PC-3 (cell line): ENCODE measurements at regions not wholly inside any gene's neighbourhood (a gene's known extent, or its start where the extent isn't known, plus 50 kb on each side); places are given as distances from the start of the nearest gene placed in this dataset.

Experiments
- ATAC-seq: fragments of 200-7000 bp; cut with Tn5 transposase; 2 replicates; pipeline ENCODE4 v1.9.1; 2020; ENCODE audit warnings: mild to moderate bottlenecking, moderate library complexity
- BruUV-seq: library from RNA; stranded (reverse); fragments of 400-500 nt; replicated peaks from 2 replicates; lab custom pipeline; 2021; lab: Mats Ljungman, UMichigan
- CTCF ChIA-PET: fragments of 300-600 bp; sonication (Branson Sonifier 250); formaldehyde crosslinking; loops from one replicate; lab custom pipeline; 2022; ENCODE audit warnings: antibody characterized with exemption; lab: Charles Lee
- POLR2A ChIA-PET: fragments of 300-600 bp; sonication (Branson Sonifier 250); formaldehyde crosslinking; loops from one replicate; lab custom pipeline; 2022; ENCODE audit warnings: antibody characterized with exemption; ENCODE audit not compliant: unreplicated experiment; lab: Charles Lee
- DNase-seq: peaks from one replicate; pipeline ENCODE4 v3.0.0-alpha.2; 2015
- H2AFZ ChIP-seq: fragments of 300-600 bp; sonication (generic); 2 replicates; pipeline ENCODE4 v1.6.0; 2016; ENCODE audit warnings: antibody characterized with exemption, low read length
- H3F3A ChIP-seq: fragments of 300-600 bp; sonication (generic); one replicate; pipeline ENCODE4 v1.6.0; 2017; ENCODE audit warnings: antibody characterized with exemption, low read length, control low read depth, mild to moderate bottlenecking; ENCODE audit not compliant: unreplicated experiment
- H3K27ac ChIP-seq: fragments of 300-600 bp; sonication (generic); 2 replicates; pipeline ENCODE4 v1.5.1; 2016; ENCODE audit warnings: mild to moderate bottlenecking, low read length
- H3K27me3 ChIP-seq: fragments of 300-600 bp; sonication (generic); 2 replicates; pipeline ENCODE4 v1.6.1; 2016; ENCODE audit warnings: low read length, mixed read lengths
- H3K36me3 ChIP-seq: fragments of 300-600 bp; sonication (generic); 2 replicates; pipeline ENCODE4 v1.6.1; 2016; ENCODE audit warnings: low read depth, mixed run types, low read length, mixed read lengths
- H3K4me1 ChIP-seq: fragments of 300-600 bp; sonication (generic); 2 replicates; pipeline ENCODE4 v1.5.1; 2016; ENCODE audit warnings: low read length; ENCODE audit not compliant: insufficient read depth
- H3K4me2 ChIP-seq: fragments of 300-600 bp; sonication (generic); 2 replicates; pipeline ENCODE4 v1.6.0; 2016; ENCODE audit warnings: low read length
- H3K4me3 ChIP-seq: fragments of 300-600 bp; sonication (generic); 2 replicates; pipeline ENCODE4 v1.5.1; 2016; ENCODE audit warnings: mild to moderate bottlenecking, low read length, mixed read lengths
- H3K79me2 ChIP-seq: fragments of 300-600 bp; sonication (generic); 2 replicates; pipeline ENCODE4 v1.6.1; 2017; ENCODE audit warnings: low read length, mixed read lengths
- H3K9ac ChIP-seq: fragments of 300-600 bp; sonication (generic); 2 replicates; pipeline ENCODE4 v1.6.0; 2016; ENCODE audit warnings: mild to moderate bottlenecking, low read length
- H3K9me2 ChIP-seq: fragments of 300-600 bp; sonication (generic); replicated peaks from 2 replicates; pipeline ENCODE4 v1.6.1; 2016; ENCODE audit warnings: mixed run types, low read length, mixed read lengths
- H3K9me3 ChIP-seq: fragments of 300-600 bp; sonication (generic); 2 replicates; pipeline ENCODE4 v1.6.1; 2016; ENCODE audit warnings: low read length, mixed read lengths
- H4K20me1 ChIP-seq: fragments of 300-600 bp; sonication (generic); 2 replicates; pipeline ENCODE4 v1.6.1; 2016; ENCODE audit warnings: low read length, mixed read lengths
- CTCF ChIP-seq: fragments of 300-600 bp; sonication (generic); conservative IDR thresholded peaks from 2 replicates; pipeline ENCODE4 v1.5.1; 2017; ENCODE audit warnings: antibody characterized with exemption, low read depth, mild to moderate bottlenecking, low read length
- EZH2 ChIP-seq: fragments of 300-600 bp; sonication (generic); IDR thresholded peaks from one replicate; pipeline ENCODE4 v1.6.1; 2017; ENCODE audit warnings: antibody characterized with exemption, mild to moderate bottlenecking, low read length; ENCODE audit not compliant: unreplicated experiment
- EZH2phosphoT487 ChIP-seq: fragments of 300-600 bp; sonication (generic); IDR thresholded peaks from 2 replicates; pipeline ENCODE4 v1.6.1; 2018; ENCODE audit warnings: mild to moderate bottlenecking, antibody characterized with exemption, low read length, borderline replicate concordance
- intact Hi-C: fragments of 100-400 bp; cut with micrococcal nuclease; formaldehyde crosslinking; loops from 2 replicates; pipeline ENCODE4 v1.9.0; 2023

- H4K20me1 ChIP-seq, result no peaks in the 10 kb centered on the region
- H3K36me3 ChIP-seq, result no peaks in the 10 kb centered on the region
- H3K9ac ChIP-seq, result no peak overlapping the region
- H3K4me2 ChIP-seq, result no peak overlapping the region
- no peak overlapping the region for H2AFZ ChIP-seq
- CTCF ChIA-PET, result no interaction called here
- H3K9me2 ChIP-seq, result no peaks in the 10 kb centered on the region
- BruUV-seq, result no TSS peak
- H3F3A ChIP-seq, result no peaks in the 10 kb centered on the region
- POLR2A ChIA-PET, result no interaction called here
- peaks cover 9% of the 10 kb centered on the region; the same call in 1 of the 2 replicates for H3K4me1 ChIP-seq
- H3K9me3 ChIP-seq, result no peaks in the 10 kb centered on the region
- intact Hi-C loops, result no loop called here
- DNase-seq, result no peak
- no peak for TF ChIP-seq EZH2phosphoT487
- TF ChIP-seq CTCF, result no peak
- TF ChIP-seq EZH2, result no peak
- H3K79me2 ChIP-seq, result no peaks in the 10 kb centered on the region
- no peaks in the 10 kb centered on the region for H3K27me3 ChIP-seq
- no peak for ATAC-seq
- no peak overlapping the region for H3K27ac ChIP-seq
- H3K4me3 ChIP-seq, result no peak overlapping the region
Observed at GRCh38 chr2:172259827-172260226, 157.1 kb upstream of the DLX2 start.

DNA sequence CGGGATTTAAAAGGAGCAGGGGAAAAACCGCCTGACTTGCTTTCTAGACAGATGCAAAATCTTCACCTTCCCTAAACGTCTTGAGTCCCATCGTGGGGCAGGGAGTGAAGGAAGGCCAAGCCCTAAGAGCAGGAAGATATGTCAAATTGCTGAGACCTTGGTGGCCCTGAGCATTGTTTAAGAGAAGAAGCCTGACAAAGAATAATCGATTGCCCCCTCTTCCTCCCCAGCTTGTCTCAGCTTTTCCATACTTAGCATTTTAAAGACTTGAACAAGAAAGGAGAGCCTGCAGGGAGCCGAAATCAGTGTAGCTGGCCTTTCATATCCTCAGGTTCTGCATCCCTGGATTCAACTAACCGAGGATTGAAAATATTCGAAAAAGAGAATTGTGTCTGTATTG lies 157.6 kb upstream of the DLX2 start:
- no peaks in the 10 kb centered on the region for H3K36me3 ChIP-seq
- ChIA-PET POLR2A (no interaction called here), CTCF (no interaction called here)
- H3K9me2 ChIP-seq, result no peaks in the 10 kb centered on the region
- H3K27me3 ChIP-seq, result no peaks in the 10 kb centered on the region
- H3K4me2 ChIP-seq, result no peak overlapping the region
- H4K20me1 ChIP-seq, result no peaks in the 10 kb centered on the region
- no peak overlapping the region for H2AFZ ChIP-seq
- peaks cover 9% of the 10 kb centered on the region; the same call in 1 of the 2 replicates for H3K4me1 ChIP-seq
- ATAC-seq (no peak), DNase-seq (no peak)
- H3K79me2 ChIP-seq, result no peaks in the 10 kb centered on the region
- intact Hi-C loops, result no loop called here
- no peak overlapping the region for H3K9ac ChIP-seq
- BruUV-seq, result no TSS peak
- H3K9me3 ChIP-seq, result no peaks in the 10 kb centered on the region
- H3K27ac ChIP-seq, result no peak overlapping the region
- TF ChIP-seq CTCF, result no peak
- TF ChIP-seq EZH2phosphoT487, result no peak
- no peak for TF ChIP-seq EZH2
- no peaks in the 10 kb centered on the region for H3F3A ChIP-seq
- H3K4me3 ChIP-seq, result no peak overlapping the region

DNA sequence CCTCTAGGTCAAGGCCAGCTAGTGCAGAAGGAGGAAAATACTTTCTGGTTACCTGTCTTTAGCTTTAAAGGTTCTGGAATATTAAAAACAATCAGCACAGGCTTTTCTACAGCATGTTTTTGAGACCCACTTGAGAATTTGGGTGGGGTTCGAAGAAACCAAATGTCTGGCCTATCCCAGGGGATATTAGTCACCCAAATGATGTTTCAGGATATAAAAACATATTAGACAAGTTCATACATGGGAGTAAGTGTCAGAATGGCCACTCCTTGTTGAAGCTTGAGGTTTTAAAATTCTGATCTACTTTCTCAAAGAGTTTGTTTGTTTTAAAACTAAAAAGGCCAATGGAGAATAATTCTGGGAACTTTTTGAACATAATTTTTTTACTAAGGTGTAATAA lies 158.6 kb upstream of the DLX2 start:
- no peak overlapping the region; the same call in 1 of the 2 replicates for H3K4me2 ChIP-seq
- H3K27me3 ChIP-seq, result no peaks in the 10 kb centered on the region
- intact Hi-C loops, result no loop called here
- peak; percentile 47 for DNase-seq
- no peaks in the 10 kb centered on the region for H3K9me2 ChIP-seq
- no peaks in the 10 kb centered on the region for H3F3A ChIP-seq
- no peak overlapping the region for H3K4me3 ChIP-seq
- CTCF ChIA-PET, result no interaction called here
- H3K4me1 ChIP-seq, result peaks cover 9% of the 10 kb centered on the region; the same call in 1 of the 2 replicates
- POLR2A ChIA-PET, result no interaction called here
- H2AFZ ChIP-seq, result no peak overlapping the region
- H3K27ac ChIP-seq, result no peak overlapping the region
- peak; percentile 74 for ATAC-seq
- no peaks in the 10 kb centered on the region for H3K9me3 ChIP-seq
- BruUV-seq, result no TSS peak
- TF ChIP-seq EZH2phosphoT487 (no peak), EZH2 (no peak), CTCF (no peak)
- H3K36me3 ChIP-seq, result no peaks in the 10 kb centered on the region
- H3K9ac ChIP-seq, result no peak overlapping the region
- no peaks in the 10 kb centered on the region for H4K20me1 ChIP-seq
- H3K79me2 ChIP-seq, result no peaks in the 10 kb centered on the region
